ENCODE measurements at regions not wholly inside any gene's neighbourhood (a gene's known extent, or its start where the extent isn't known, plus 50 kb on each side); places are given as distances from the start of the nearest gene placed in this dataset.

DNA sequence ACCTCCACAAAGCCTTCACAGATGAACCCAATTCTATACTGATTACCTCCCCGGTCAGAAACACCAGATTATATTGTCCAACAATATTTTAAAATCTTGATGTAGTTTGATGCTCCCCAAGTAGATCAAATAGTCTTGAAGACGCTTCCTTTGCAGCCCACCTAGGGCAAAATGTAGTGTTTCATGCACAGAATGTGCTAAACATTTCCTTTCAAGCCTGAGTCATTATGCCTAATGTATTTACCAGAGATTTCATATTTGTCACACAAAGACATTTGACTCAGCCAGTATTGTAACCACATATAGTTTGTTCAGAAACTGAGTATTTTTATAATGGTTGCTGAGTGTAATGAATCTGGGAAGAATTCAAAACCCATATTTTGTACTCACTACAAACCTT lies 1396.8 kb downstream of the LRRC4C start:
- H3K27me3 ChIP-seq: no peaks in the 10 kb centered on the region
- no peak for DNase-seq (ENCODE audit: low spot score in 2 of 2)
- no peak overlapping the region for H3K4me3 ChIP-seq
- H3K9me3 ChIP-seq: no peaks in the 10 kb centered on the region
- no peaks in the 10 kb centered on the region for H3K36me3 ChIP-seq
- H3K4me1 ChIP-seq: no peaks in the 10 kb centered on the region
- H3K27ac ChIP-seq: no peak overlapping the region
- WGBS, 2 donors: 59 to 81% methylated on average over 2 of the region's 2 CpGs
- TF ChIP-seq EP300 (IDR thresholded peaks at IDR 0.05) (no peak), POLR2A (IDR thresholded peaks at IDR 0.05) (no peak)
- TF ChIP-seq, protein P1, sequence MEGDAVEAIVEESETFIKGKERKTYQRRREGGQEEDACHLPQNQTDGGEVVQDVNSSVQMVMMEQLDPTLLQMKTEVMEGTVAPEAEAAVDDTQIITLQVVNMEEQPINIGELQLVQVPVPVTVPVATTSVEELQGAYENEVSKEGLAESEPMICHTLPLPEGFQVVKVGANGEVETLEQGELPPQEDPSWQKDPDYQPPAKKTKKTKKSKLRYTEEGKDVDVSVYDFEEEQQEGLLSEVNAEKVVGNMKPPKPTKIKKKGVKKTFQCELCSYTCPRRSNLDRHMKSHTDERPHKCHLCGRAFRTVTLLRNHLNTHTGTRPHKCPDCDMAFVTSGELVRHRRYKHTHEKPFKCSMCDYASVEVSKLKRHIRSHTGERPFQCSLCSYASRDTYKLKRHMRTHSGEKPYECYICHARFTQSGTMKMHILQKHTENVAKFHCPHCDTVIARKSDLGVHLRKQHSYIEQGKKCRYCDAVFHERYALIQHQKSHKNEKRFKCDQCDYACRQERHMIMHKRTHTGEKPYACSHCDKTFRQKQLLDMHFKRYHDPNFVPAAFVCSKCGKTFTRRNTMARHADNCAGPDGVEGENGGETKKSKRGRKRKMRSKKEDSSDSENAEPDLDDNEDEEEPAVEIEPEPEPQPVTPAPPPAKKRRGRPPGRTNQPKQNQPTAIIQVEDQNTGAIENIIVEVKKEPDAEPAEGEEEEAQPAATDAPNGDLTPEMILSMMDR (IDR thresholded peaks at IDR 0.05): no peak

DNA sequence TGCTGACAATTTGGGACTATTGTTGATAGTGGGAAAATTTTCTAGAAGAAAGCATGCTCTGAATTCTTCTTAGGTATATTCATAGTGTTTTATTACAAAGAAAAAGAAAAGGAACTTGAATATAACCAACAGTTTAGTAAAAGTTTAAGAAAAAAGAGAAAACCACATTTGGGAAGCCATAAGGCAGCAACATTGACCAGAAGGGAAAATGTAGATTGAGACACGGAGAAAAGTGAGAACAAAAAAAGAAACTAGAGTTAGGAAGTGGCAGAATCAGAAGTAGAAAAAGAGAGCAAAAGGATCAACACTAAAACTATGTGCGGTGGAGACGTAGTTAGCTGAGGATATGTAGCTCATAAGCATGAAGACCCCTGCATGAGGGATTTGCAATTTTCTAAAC lies 1398.2 kb downstream of the LRRC4C start:
- Histone ChIP-seq H3K4me3 (no peak overlapping the region), H3K36me3 (no peaks in the 10 kb centered on the region), H3K27me3 (no peaks in the 10 kb centered on the region), H3K9me3 (no peaks in the 10 kb centered on the region), H3K27ac (no peak overlapping the region), H3K4me1 (no peaks in the 10 kb centered on the region)
- no peak for DNase-seq (ENCODE audit: low spot score in 2 of 2)
- 84 to 87% methylated on average over 3 of the region's 3 CpGs for WGBS, 2 donors
- TF ChIP-seq EP300 (IDR thresholded peaks at IDR 0.05) (no peak), POLR2A (IDR thresholded peaks at IDR 0.05) (no peak)
- TF ChIP-seq, protein P1 (IDR thresholded peaks at IDR 0.05): no peak

DNA sequence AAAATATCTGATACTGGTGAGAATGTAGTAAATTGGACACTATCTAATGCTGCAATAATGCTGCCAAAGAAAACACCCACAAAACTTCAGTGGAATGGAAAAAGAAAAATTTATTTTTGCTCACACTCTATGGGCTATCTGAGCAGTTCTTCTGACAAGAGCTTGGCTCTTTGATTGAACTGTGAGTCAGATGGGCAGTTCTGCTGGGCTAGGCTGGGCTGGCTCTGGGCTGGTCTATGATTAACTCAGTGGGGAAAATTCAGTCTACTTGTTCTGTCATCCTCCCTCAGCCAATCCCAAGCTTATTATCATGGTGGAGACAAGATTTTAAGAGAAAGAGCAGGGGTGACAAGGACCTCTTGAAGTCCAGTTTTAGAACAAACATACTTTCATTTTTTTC lies 1404.8 kb downstream of the LRRC4C start:
- Histone ChIP-seq H3K27ac (no peak overlapping the region), H3K27me3 (no peaks in the 10 kb centered on the region), H3K4me1 (no peaks in the 10 kb centered on the region), H3K9me3 (no peaks in the 10 kb centered on the region), H3K4me3 (no peak overlapping the region), H3K36me3 (no peaks in the 10 kb centered on the region)
- TF ChIP-seq POLR2A (IDR thresholded peaks at IDR 0.05) (no peak), EP300 (IDR thresholded peaks at IDR 0.05) (no peak)
- TF ChIP-seq, protein P1 (IDR thresholded peaks at IDR 0.05): no peak
- DNase-seq (ENCODE audit: low spot score in 2 of 2): no peak

DNA sequence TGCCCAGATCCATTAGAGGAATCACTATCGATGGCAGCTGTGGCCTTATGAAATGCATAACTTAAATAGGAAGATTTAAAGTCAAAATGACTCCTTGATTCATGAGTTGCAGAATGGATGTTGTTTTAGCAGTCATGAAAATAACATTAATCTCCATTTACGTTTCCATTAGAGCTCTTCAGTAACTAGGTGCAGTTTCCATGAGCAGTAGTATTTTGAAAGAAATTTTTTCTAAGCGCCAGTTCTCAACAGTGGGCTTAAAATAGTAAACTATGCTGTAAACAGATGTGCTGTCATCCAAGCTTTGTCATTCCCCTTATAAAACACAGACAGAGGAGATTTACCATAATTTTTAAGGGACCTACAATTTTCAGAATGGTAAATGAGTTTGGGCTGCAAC lies 1414.1 kb downstream of the LRRC4C start:
- Histone ChIP-seq H3K27me3 (no peaks in the 10 kb centered on the region), H3K9me3 (peaks cover 0 to 5% (median 0%) of the 10 kb centered on the region in 4 donors), H3K27ac (no peak overlapping the region), H3K4me1 (no peaks in the 10 kb centered on the region), H3K4me3 (no peak overlapping the region), H3K36me3 (no peaks in the 10 kb centered on the region)
- TF ChIP-seq, protein P1 (IDR thresholded peaks at IDR 0.05): no peak
- TF ChIP-seq EP300 (IDR thresholded peaks at IDR 0.05): no peak
- TF ChIP-seq POLR2A (IDR thresholded peaks at IDR 0.05): no peak
- 87 to 90% methylated on average over 3 of the region's 3 CpGs for WGBS, 2 donors
- no peak for DNase-seq (ENCODE audit: low spot score in 2 of 2)

DNA sequence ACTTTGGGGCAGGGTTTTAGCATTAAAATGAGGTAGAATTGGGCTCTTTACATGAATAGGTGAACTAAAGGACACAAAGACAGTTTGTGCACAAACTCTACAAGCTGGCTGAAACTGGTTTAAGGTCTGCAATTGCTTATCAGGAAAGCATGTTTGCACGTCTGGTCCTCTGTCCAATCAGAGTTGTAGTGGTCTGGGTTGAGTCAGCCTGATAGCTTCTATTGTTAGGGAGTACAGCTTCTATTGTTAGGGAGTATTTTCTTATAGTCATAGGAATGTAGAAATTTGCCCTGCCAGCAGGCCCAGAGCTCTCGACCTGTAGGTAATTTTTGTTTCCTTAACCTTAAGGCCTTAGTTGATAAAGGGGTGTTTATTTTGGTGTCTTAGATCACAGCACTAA lies 1422.4 kb downstream of the LRRC4C start:
- Histone ChIP-seq H3K4me1 (no peaks in the 10 kb centered on the region), H3K27ac (no peak overlapping the region), H3K36me3 (no peaks in the 10 kb centered on the region), H3K4me3 (no peak overlapping the region), H3K27me3 (no peaks in the 10 kb centered on the region), H3K9me3 (no peaks in the 10 kb centered on the region)
- WGBS, 2 donors: 35 to 51% methylated on average over 2 of the region's 2 CpGs
- no peak for DNase-seq (ENCODE audit: low spot score in 2 of 2)
- TF ChIP-seq POLR2A (IDR thresholded peaks at IDR 0.05) (no peak), EP300 (IDR thresholded peaks at IDR 0.05) (no peak)
- TF ChIP-seq, protein P1 (IDR thresholded peaks at IDR 0.05): no peak
